Heart right ventricle (tissue), 16 donors: ENCODE measurements at regions not wholly inside any gene's neighbourhood (a gene's known extent, or its start where the extent isn't known, plus 50 kb on each side); places are given as distances from the start of the nearest gene placed in this dataset.
A peak's percentile ranks its signal among the peaks of the same experiment; 100 is the strongest.

Experiments
- ATAC-seq, 8 donors: fragments of 200-7000 bp; cut with Tn5 transposase; one replicate each; pipeline ENCODE4 v1.9.1; 2020; ENCODE audit warnings: mild to moderate bottlenecking in 8 of 8, moderate library complexity in 8 of 8, moderate number of reproducible peaks in 1 of 8
- DNase-seq, 2 donors: peaks; one replicate each; pipeline ENCODE4 v3.0.0-alpha.2; 2020
- H3K27ac ChIP-seq, 10 donors: fragments of 200-600 bp; sonication (generic) in 2 of 10; one replicate each; pipeline versions ENCODE4 v1.5.0 to v1.8.0; 2020 to 2022; ENCODE audit warnings: mild to moderate bottlenecking in 3 of 10
- H3K27me3 ChIP-seq, 7 donors: fragments of 200-600 bp; one replicate each; pipeline ENCODE4 v1.8.0; 2021 to 2022; ENCODE audit warnings: mild to moderate bottlenecking in 2 of 7
- H3K36me3 ChIP-seq, 9 donors: fragments of 200-600 bp; sonication (generic) in 1 of 9; one replicate each; pipeline versions ENCODE4 v1.5.0 to v1.8.0; 2020 to 2022; ENCODE audit warnings: mild to moderate bottlenecking in 2 of 9
- H3K4me1 ChIP-seq, 9 donors: fragments of 200-600 bp; sonication (generic) in 1 of 9; one replicate each; pipeline versions ENCODE4 v1.5.0 to v1.8.0; 2020 to 2022; ENCODE audit warnings: mild to moderate bottlenecking in 4 of 9
- H3K4me3 ChIP-seq, 10 donors: fragments of 200-600 bp; sonication (generic) in 2 of 10; one replicate each; pipeline versions ENCODE4 v1.5.0 to v1.8.0; 2020 to 2022; ENCODE audit warnings: mild to moderate bottlenecking in 7 of 10, moderate library complexity in 2 of 10
- H3K9me3 ChIP-seq, 11 donors: fragments of 200-600 bp in 10 of 11; sonication (generic) in 2 of 11; one replicate each; pipeline versions ENCODE4 v1.5.0 to v1.8.0; 2013 to 2022; ENCODE audit warnings: mild to moderate bottlenecking in 2 of 11, control low read depth in 1 of 11, moderate library complexity in 1 of 11
- CTCF ChIP-seq, 9 donors: fragments of 200-600 bp; sonication (generic) in 2 of 9; IDR thresholded peaks; one replicate each; pipeline versions ENCODE4 v1.5.0 to v1.8.0; 2021 to 2022; ENCODE audit warnings: antibody characterized with exemption in 9 of 9, mild to moderate bottlenecking in 5 of 9, moderate library complexity in 1 of 9
- WGBS, 2 donors: extraction: QIAGEN DNeasy Blood & Tissue Kit; methylation state at CpG; one replicate each; pipeline ENCODE4 v1.1.7; 2013; ENCODE audit warnings: inconsistent platforms in 1 of 2; 5-methylcytosine and 5-hydroxymethylcytosine counted together
- intact Hi-C, 10 donors: fragments of 100-400 bp; cut with DNase I; formaldehyde crosslinking; loops; one replicate each; pipeline versions ENCODE4 v1.11.1 to v1.14.2; 2022
- donor health status: Arrhythmogenic right ventricular cardiomyopathy.
- donor health status: ischemic (EF 13 %, LVEDD 7.1; RV severe dilation, severe dysfunction).
- donor health status: healthy with polysubstance abuse.
- donor health status: DM: no; HTN: yes; CAD: no.
- donor health status: DM: no; HTN: no; CAD: no.
- donor health status: ischemic (EF 25% LVEDD 6.9; RV normal size, moderate dysfunction).
- donor health status: ischemic (EF 25% LVEDD 5.7; RV mildly dilated, moderate dysfunction).
- donor health status: healthy.
- donor health status: DM: yes; HTN: yes; CAD: no.
- donor health status: Ischemic cardiomyopathy.
- donor health status: ischemic (EF 35%, LVEDD 5.7; RV mildly dilated, moderate dysfunction).
- donor health status: nonischemic (EF 11% LVEDD 7.7; RV severe dilation, severe dysfunction).
- donor health status: DM: yes; HTN: yes; CAD: no.
- donor health status: PGD.
- donor health status: ischemic (EF 29% LVEDD 5.4; RV normal size, mild dysfunction).
- donor health status: nonischemic (EF 23%, LVEDD 6.1; RV moderate dilation, normal function).

- H3K4me1 ChIP-seq = peaks cover 0 to 21% (median 11%) of the 10 kb centered on the region in 9 donors
- intact Hi-C loops = loop anchor here in 1 of 10 donors (10.0 kb wide), 1 partner anchor 403 kb away; no protein-coding TSS in a partner anchor
- H3K4me3 ChIP-seq = no peak overlapping the region
- H3K27ac ChIP-seq = no peak overlapping the region
- DNase-seq (no peak), ATAC-seq (no peak)
- no peaks in the 10 kb centered on the region for H3K9me3 ChIP-seq
- WGBS, 2 donors = 63 to 72% methylated on average over 7 of the region's 7 CpGs
- no peaks in the 10 kb centered on the region for H3K36me3 ChIP-seq
- no peak for TF ChIP-seq CTCF (IDR thresholded peaks at IDR 0.05)
- H3K27me3 ChIP-seq = peaks cover 0 to 3% (median 0%) of the 10 kb centered on the region in 7 donors
Observed at GRCh38 chr11:79507706-79508105, 66.9 kb upstream of the TENM4 start.

- no peak overlapping the region for H3K4me3 ChIP-seq
- H3K4me1 ChIP-seq = peaks cover 0 to 17% (median 11%) of the 10 kb centered on the region in 9 donors
Observed at GRCh38 chr11:79506734-79507344, 66.0 kb upstream of the TENM4 start.

GRCh38 chr11:79506124-79506523, 65.3 kb upstream of the TENM4 start:
- H3K27me3 ChIP-seq = peaks cover 0 to 3% (median 0%) of the 10 kb centered on the region in 7 donors
- DNase-seq = no peak
- no peaks in the 10 kb centered on the region for H3K36me3 ChIP-seq
- intact Hi-C loops = loop anchor here in 1 of 10 donors (10.0 kb wide), 1 partner anchor 401 kb away; no protein-coding TSS in a partner anchor
- no peak overlapping the region for H3K27ac ChIP-seq
- WGBS, 2 donors = 72 to 84% methylated on average over 3 of the region's 3 CpGs
- H3K4me3 ChIP-seq = no peak overlapping the region
- no peak for TF ChIP-seq CTCF (IDR thresholded peaks at IDR 0.05)
- peaks cover 0 to 17% (median 11%) of the 10 kb centered on the region in 9 donors for H3K4me1 ChIP-seq
- no peak for ATAC-seq
- H3K9me3 ChIP-seq = no peaks in the 10 kb centered on the region

More at GRCh38 chr11:79506734-79507344, 66.0 kb upstream of the TENM4 start:
- ATAC-seq (no peak), DNase-seq (no peak)
- Histone ChIP-seq H3K9me3 (no peaks in the 10 kb centered on the region), H3K27me3 (peaks cover 0 to 3% (median 0%) of the 10 kb centered on the region in 7 donors), H3K27ac (no peak overlapping the region), H3K36me3 (no peaks in the 10 kb centered on the region)
- TF ChIP-seq CTCF (IDR thresholded peaks at IDR 0.05) = no peak
- intact Hi-C loops = loop anchor here in 1 of 10 donors (10.0 kb wide), 1 partner anchor 402 kb away; no protein-coding TSS in a partner anchor
- 54 to 57% methylated on average over 11 of the region's 11 CpGs for WGBS, 2 donors

GRCh38 chr11:79503028-79503427, 62.2 kb upstream of the TENM4 start:
- peak; percentile 82 to 93 (median 88) for ATAC-seq
- H3K27me3 ChIP-seq = peaks cover 0 to 3% (median 0%) of the 10 kb centered on the region in 7 donors
- DNase-seq = peak; percentile 23 to 54
- H3K9me3 ChIP-seq = peaks cover 0 to 1% (median 0%) of the 10 kb centered on the region in 11 donors
- 8 to 20% methylated on average over 6 of the region's 6 CpGs for WGBS, 2 donors
- H3K27ac ChIP-seq = peak overlapping the region in 7 of 10 donors; percentile 58 to 79 (median 71)
- intact Hi-C loops = loop anchor here in 1 of 10 donors (10.0 kb wide), 1 partner anchor 398 kb away; no protein-coding TSS in a partner anchor
- H3K4me1 ChIP-seq = peaks cover 0 to 17% (median 11%) of the 10 kb centered on the region in 9 donors
- TF ChIP-seq CTCF (IDR thresholded peaks at IDR 0.05) = no peak
- H3K36me3 ChIP-seq = no peaks in the 10 kb centered on the region
- H3K4me3 ChIP-seq = no peak overlapping the region
